Osteocyte (in vitro differentiated cells): ENCODE measurements at regions not wholly inside any gene's neighbourhood (a gene's known extent, or its start where the extent isn't known, plus 50 kb on each side); places are given as distances from the start of the nearest gene placed in this dataset.

Source experiments
- DNase-seq: peaks from one replicate; pipeline ENCODE4 v3.0.0; 2021; ENCODE audit warnings: mixed read lengths; ENCODE audit not compliant: unreplicated experiment; ENCODE audit errors: extremely low spot score
- H3K27ac Mint-ChIP-seq: one replicate; pipeline ENCODE4 v1.8.0; 2021; ENCODE audit warnings: mild to moderate bottlenecking, mixed read lengths; ENCODE audit not compliant: unreplicated experiment
- H3K27me3 Mint-ChIP-seq: one replicate; pipeline ENCODE4 v1.8.0; 2021; ENCODE audit warnings: mixed read lengths; ENCODE audit not compliant: unreplicated experiment
- H3K36me3 Mint-ChIP-seq: one replicate; pipeline ENCODE4 v1.8.0; 2021; ENCODE audit warnings: mixed read lengths; ENCODE audit not compliant: unreplicated experiment
- H3K4me1 Mint-ChIP-seq: one replicate; pipeline ENCODE4 v1.8.0; 2021; ENCODE audit warnings: mixed read lengths; ENCODE audit not compliant: unreplicated experiment
- H3K4me3 Mint-ChIP-seq: one replicate; pipeline ENCODE4 v1.8.0; 2021; ENCODE audit warnings: mild to moderate bottlenecking, moderate library complexity, mixed read lengths; ENCODE audit not compliant: unreplicated experiment
- H3K9me3 Mint-ChIP-seq: one replicate; pipeline ENCODE4 v1.8.0; 2021; ENCODE audit warnings: mixed read lengths; ENCODE audit not compliant: unreplicated experiment
- CTCF ChIP-seq: fragments of 200-600 bp; sonication (generic); IDR thresholded peaks from 2 replicates; pipeline ENCODE4 v1.5.0; 2021; ENCODE audit warnings: antibody characterized with exemption, mild to moderate bottlenecking, moderate library complexity

DNA sequence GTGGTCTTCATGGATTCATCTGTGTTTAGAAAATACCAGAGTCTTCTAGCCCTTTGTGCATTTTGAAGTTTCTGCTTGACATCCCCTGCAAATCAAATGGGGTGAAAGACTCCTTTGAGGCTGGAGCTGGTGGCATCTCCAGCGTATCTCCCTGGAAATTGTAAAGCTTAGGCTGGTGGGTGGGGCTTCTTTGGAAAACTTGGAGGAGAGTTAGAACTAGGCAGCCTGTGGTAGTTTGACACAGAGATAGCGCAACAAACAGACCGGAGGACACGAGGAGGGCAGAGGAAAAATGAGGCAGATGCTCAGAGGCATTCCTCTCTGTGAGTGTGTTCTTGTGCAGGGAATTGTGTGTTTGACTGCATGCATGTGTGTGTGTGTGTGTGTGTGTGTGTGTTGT lies 116.3 kb downstream of the IRX5 start:
- no peak for DNase-seq
- no peak overlapping the region for H3K27ac Mint-ChIP-seq
- H3K27me3 Mint-ChIP-seq, result peaks cover 3% of the 10 kb centered on the region
- no peaks in the 10 kb centered on the region for H3K4me1 Mint-ChIP-seq
- no peaks in the 10 kb centered on the region for H3K9me3 Mint-ChIP-seq
- H3K4me3 Mint-ChIP-seq, result no peak overlapping the region
- no peaks in the 10 kb centered on the region for H3K36me3 Mint-ChIP-seq
- TF ChIP-seq CTCF, result no peak

DNA sequence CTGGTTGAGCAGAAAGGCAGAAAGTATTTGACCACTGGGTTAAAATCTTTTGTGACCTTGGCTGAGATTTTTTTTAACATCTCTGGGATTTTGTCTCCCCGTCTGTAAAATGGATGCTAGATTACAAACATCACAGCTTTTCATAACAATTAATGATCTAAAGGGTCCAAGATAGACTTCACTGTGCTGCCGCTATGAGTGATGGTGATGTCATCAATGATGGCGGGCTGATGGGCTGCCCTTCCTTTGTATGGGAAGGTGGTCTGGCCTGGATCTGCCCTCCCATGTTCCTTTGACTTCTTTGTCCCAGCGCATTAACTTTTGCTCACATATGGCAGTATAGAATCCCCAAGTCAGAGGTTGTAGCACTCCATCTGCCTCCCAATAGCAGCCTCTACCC lies 116.7 kb downstream of the IRX5 start:
- peaks cover 3% of the 10 kb centered on the region for H3K27me3 Mint-ChIP-seq
- no peak for TF ChIP-seq CTCF
- no peaks in the 10 kb centered on the region for H3K4me1 Mint-ChIP-seq
- no peak overlapping the region for H3K27ac Mint-ChIP-seq
- no peaks in the 10 kb centered on the region for H3K36me3 Mint-ChIP-seq
- H3K9me3 Mint-ChIP-seq, result no peaks in the 10 kb centered on the region
- no peak overlapping the region for H3K4me3 Mint-ChIP-seq
- no peak for DNase-seq

DNA sequence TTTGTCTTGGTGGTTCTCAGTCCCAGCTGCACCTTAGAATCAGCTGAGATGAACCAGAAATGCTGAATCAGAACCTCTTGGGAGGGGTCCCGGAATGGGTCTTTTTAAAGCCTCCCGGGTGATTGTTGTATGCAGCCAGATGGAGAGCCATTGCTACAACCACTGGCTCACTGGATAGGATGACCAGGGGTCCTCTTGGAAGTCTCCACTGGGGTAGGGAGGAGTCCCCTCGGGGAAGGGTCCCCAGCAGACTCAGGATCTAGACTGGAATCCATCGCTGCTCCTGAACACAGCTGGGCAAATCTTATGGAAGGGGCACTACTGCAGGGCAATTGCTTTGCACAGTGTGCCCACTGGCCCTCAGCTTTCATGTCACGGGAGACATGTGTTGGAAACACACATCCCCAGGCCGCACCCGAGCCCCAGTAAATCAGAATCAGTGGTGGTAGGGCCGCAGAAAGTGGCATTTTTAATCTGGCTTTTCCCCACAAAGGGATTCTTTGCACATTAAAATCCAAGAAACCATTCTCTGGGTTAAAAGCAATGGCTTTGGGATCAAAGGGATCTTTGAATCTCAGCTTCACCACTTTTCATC lies 117.3 kb downstream of the IRX5 start:
- DNase-seq, result no peak
- peaks cover 3% of the 10 kb centered on the region for H3K27me3 Mint-ChIP-seq
- H3K36me3 Mint-ChIP-seq, result no peaks in the 10 kb centered on the region
- no peaks in the 10 kb centered on the region for H3K4me1 Mint-ChIP-seq
- H3K4me3 Mint-ChIP-seq, result no peak overlapping the region
- no peak for TF ChIP-seq CTCF
- no peak overlapping the region for H3K27ac Mint-ChIP-seq
- H3K9me3 Mint-ChIP-seq, result no peaks in the 10 kb centered on the region

DNA sequence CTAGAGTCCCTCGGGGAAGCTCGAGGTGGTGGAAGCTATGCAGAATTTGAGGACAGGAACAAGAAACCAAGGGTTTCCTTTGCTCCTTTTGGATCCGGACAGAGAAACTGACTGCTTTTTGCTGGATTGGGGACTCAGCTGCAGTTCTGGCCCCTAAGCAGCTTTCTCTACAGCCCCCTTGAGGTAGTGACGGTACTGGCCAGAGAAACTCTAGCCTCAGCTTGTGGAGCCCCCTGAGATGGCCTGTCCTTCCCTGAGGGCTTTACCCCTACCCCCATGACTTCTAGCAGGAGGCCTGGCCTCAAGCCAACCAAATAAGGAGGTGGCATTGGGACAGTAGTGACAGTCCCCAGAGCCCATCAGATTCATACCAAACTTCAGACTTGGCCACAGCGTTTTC lies 118.1 kb downstream of the IRX5 start:
- H3K9me3 Mint-ChIP-seq, result no peaks in the 10 kb centered on the region
- no peak for DNase-seq
- no peak overlapping the region for H3K27ac Mint-ChIP-seq
- no peaks in the 10 kb centered on the region for H3K36me3 Mint-ChIP-seq
- no peaks in the 10 kb centered on the region for H3K4me1 Mint-ChIP-seq
- TF ChIP-seq CTCF, result no peak
- H3K27me3 Mint-ChIP-seq, result peaks cover 3% of the 10 kb centered on the region
- H3K4me3 Mint-ChIP-seq, result no peak overlapping the region

DNA sequence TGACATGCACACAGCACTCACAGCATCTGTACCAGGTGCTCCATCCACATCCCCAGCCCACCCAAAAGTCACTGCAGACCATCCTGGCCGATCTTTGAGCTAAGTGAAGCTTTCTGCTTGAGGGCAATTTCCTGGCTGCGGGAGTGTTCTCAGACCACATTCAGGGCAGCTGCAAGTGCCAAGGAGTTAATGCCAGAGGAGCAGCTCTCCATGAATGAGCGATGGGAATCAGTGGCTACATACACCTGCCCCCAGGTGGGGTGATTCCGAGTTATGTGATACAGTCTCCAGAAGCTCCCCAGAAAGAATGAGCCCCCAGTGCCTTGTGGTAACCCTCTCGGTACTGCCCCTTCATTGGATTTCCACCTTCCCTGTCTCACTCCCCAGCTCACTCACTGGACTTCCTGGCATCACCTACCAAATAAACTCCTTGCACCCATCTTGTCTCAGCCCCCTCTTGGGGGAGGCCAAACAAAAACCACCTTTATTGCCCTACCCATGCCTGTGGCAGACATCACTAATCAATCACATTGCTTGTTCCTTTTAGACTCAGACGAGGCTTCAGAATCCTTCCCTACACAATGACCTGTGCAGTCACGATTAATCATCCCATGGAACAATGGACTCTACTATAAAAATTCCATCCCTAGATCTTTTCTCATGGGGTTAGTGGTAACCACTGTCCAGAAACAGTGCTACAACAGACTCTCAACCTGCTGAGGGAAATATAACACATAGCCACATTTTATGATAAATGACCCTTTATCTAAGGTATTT lies 121.1 kb downstream of the IRX5 start:
- no peak for DNase-seq
- Mint-ChIP-seq H3K9me3 (no peaks in the 10 kb centered on the region), H3K4me1 (peaks cover 3% of the 10 kb centered on the region), H3K4me3 (no peak overlapping the region), H3K27ac (no peak overlapping the region), H3K36me3 (no peaks in the 10 kb centered on the region), H3K27me3 (peaks cover 19% of the 10 kb centered on the region)
- no peak for TF ChIP-seq CTCF
